ENCODE measurements at regions not wholly inside any gene's neighbourhood (a gene's known extent, or its start where the extent isn't known, plus 50 kb on each side); places are given as distances from the start of the nearest gene placed in this dataset.

- Histone ChIP-seq H3K27me3 (replicated peaks) (no peaks in the 10 kb centered on the region; the same call in 1 of the 2 replicates), H3K36me3 (no peaks in the 10 kb centered on the region), H3K4me1 (replicated peaks) (no peaks in the 10 kb centered on the region), H3K4me3 (no peak overlapping the region), H3K9me3 (replicated peaks) (no peaks in the 10 kb centered on the region), H3K27ac (no peak overlapping the region)
- no peak for DNase-seq (ENCODE audit: low read depth in 1 of 2, low spot score in 2 of 2)
These were observed 335.3 kb downstream of the BRINP2 start for GRCh38 chr1:177505905-177506590.

- no peaks in the 10 kb centered on the region for H3K4me1 ChIP-seq (replicated peaks)
- no peak for DNase-seq (ENCODE audit: low read depth in 1 of 2, low spot score in 2 of 2)
- 0 out of 2 replicates have a peak, but pooled peaks cover 3% of the 10 kb centered on the region for H3K27me3 ChIP-seq (replicated peaks)
- no peak overlapping the region for H3K27ac ChIP-seq
- no peaks in the 10 kb centered on the region for H3K36me3 ChIP-seq
- no peak overlapping the region for H3K4me3 ChIP-seq
- H3K9me3 ChIP-seq (replicated peaks): no peaks in the 10 kb centered on the region
These were observed 325.1 kb downstream of the BRINP2 start for GRCh38 chr1:177495878-177496277.

- Histone ChIP-seq H3K4me1 (replicated peaks) (no peaks in the 10 kb centered on the region), H3K36me3 (no peaks in the 10 kb centered on the region), H3K4me3 (no peak overlapping the region), H3K9me3 (replicated peaks) (no peaks in the 10 kb centered on the region), H3K27ac (no peak overlapping the region), H3K27me3 (replicated peaks) (no peaks in the 10 kb centered on the region)
- DNase-seq (ENCODE audit: low read depth in 1 of 2, low spot score in 2 of 2): no peak
These were observed 320.0 kb downstream of the BRINP2 start for GRCh38 chr1:177490786-177491185.

- H3K4me1 ChIP-seq (replicated peaks): no peaks in the 10 kb centered on the region
- no peaks in the 10 kb centered on the region for H3K36me3 ChIP-seq
- H3K27ac ChIP-seq: no peak overlapping the region
- no peaks in the 10 kb centered on the region for H3K27me3 ChIP-seq (replicated peaks)
- H3K9me3 ChIP-seq (replicated peaks): no peaks in the 10 kb centered on the region
- H3K4me3 ChIP-seq: no peak overlapping the region
- DNase-seq (ENCODE audit: low read depth in 1 of 2, low spot score in 2 of 2): no peak
These were observed 319.4 kb downstream of the BRINP2 start for GRCh38 chr1:177490036-177490639.

- H3K9me3 ChIP-seq (replicated peaks): no peaks in the 10 kb centered on the region
- no peak overlapping the region for H3K4me3 ChIP-seq
- no peaks in the 10 kb centered on the region for H3K27me3 ChIP-seq (replicated peaks)
- no peak overlapping the region for H3K27ac ChIP-seq
- no peaks in the 10 kb centered on the region for H3K4me1 ChIP-seq (replicated peaks)
- no peak for DNase-seq (ENCODE audit: low read depth in 1 of 2, low spot score in 2 of 2)
- no peaks in the 10 kb centered on the region for H3K36me3 ChIP-seq
These were observed 318.0 kb downstream of the BRINP2 start for GRCh38 chr1:177488722-177489121.

GRCh38 chr1:177487481-177487880 is 316.7 kb downstream of the BRINP2 start:
- Histone ChIP-seq H3K36me3 (no peaks in the 10 kb centered on the region), H3K4me1 (replicated peaks) (no peaks in the 10 kb centered on the region), H3K4me3 (no peak overlapping the region), H3K27me3 (replicated peaks) (no peaks in the 10 kb centered on the region; the same call in 1 of the 2 replicates), H3K27ac (no peak overlapping the region), H3K9me3 (replicated peaks) (no peaks in the 10 kb centered on the region)
- DNase-seq (ENCODE audit: low read depth in 1 of 2, low spot score in 2 of 2): no peak

- Histone ChIP-seq H3K27me3 (replicated peaks) (no peaks in the 10 kb centered on the region; the same call in 1 of the 2 replicates), H3K36me3 (no peaks in the 10 kb centered on the region), H3K4me3 (no peak overlapping the region), H3K4me1 (replicated peaks) (no peaks in the 10 kb centered on the region), H3K9me3 (replicated peaks) (no peaks in the 10 kb centered on the region), H3K27ac (no peak overlapping the region)
- DNase-seq (ENCODE audit: low read depth in 1 of 2, low spot score in 2 of 2): no peak
These were observed 310.1 kb downstream of the BRINP2 start for GRCh38 chr1:177480741-177481305.

GRCh38 chr1:177479600-177479999 is 308.8 kb downstream of the BRINP2 start:
- H3K27me3 ChIP-seq (replicated peaks): no peaks in the 10 kb centered on the region; the same call in 1 of the 2 replicates
- DNase-seq (ENCODE audit: low read depth in 1 of 2, low spot score in 2 of 2): no peak
- H3K36me3 ChIP-seq: no peaks in the 10 kb centered on the region
- H3K4me3 ChIP-seq: no peak overlapping the region
- H3K27ac ChIP-seq: no peak overlapping the region
- no peaks in the 10 kb centered on the region for H3K4me1 ChIP-seq (replicated peaks)
- H3K9me3 ChIP-seq (replicated peaks): no peaks in the 10 kb centered on the region

GRCh38 chr1:177476676-177477075 is 305.9 kb downstream of the BRINP2 start:
- Histone ChIP-seq H3K27me3 (replicated peaks) (no peaks in the 10 kb centered on the region), H3K4me3 (no peak overlapping the region), H3K9me3 (replicated peaks) (no peaks in the 10 kb centered on the region), H3K36me3 (no peaks in the 10 kb centered on the region), H3K27ac (no peak overlapping the region), H3K4me1 (replicated peaks) (no peaks in the 10 kb centered on the region)
- DNase-seq (ENCODE audit: low read depth in 1 of 2, low spot score in 2 of 2): no peak

- H3K9me3 ChIP-seq (replicated peaks): no peaks in the 10 kb centered on the region
- DNase-seq (ENCODE audit: low read depth in 1 of 2, low spot score in 2 of 2): no peak
- no peaks in the 10 kb centered on the region for H3K36me3 ChIP-seq
- H3K27me3 ChIP-seq (replicated peaks): 0 out of 2 replicates have a peak, but pooled peaks cover 2% of the 10 kb centered on the region
- H3K4me3 ChIP-seq: no peak overlapping the region
- H3K27ac ChIP-seq: no peak overlapping the region
- no peaks in the 10 kb centered on the region for H3K4me1 ChIP-seq (replicated peaks)
These were observed 301.8 kb downstream of the BRINP2 start for GRCh38 chr1:177472567-177472966.

GRCh38 chr1:177471244-177471643 is 300.5 kb downstream of the BRINP2 start:
- no peak for DNase-seq (ENCODE audit: low read depth in 1 of 2, low spot score in 2 of 2)
- Histone ChIP-seq H3K27me3 (replicated peaks) (0 out of 2 replicates have a peak, but pooled peaks cover 2% of the 10 kb centered on the region), H3K4me3 (no peak overlapping the region), H3K27ac (no peak overlapping the region), H3K36me3 (no peaks in the 10 kb centered on the region), H3K9me3 (replicated peaks) (no peaks in the 10 kb centered on the region), H3K4me1 (replicated peaks) (no peaks in the 10 kb centered on the region)

GRCh38 chr1:177469519-177469918 is 298.8 kb downstream of the BRINP2 start:
- no peak overlapping the region for H3K27ac ChIP-seq
- no peak for DNase-seq (ENCODE audit: low read depth in 1 of 2, low spot score in 2 of 2)
- H3K9me3 ChIP-seq (replicated peaks): no peaks in the 10 kb centered on the region
- no peaks in the 10 kb centered on the region for H3K4me1 ChIP-seq (replicated peaks)
- 0 out of 2 replicates have a peak, but pooled peaks cover 2% of the 10 kb centered on the region for H3K27me3 ChIP-seq (replicated peaks)
- H3K4me3 ChIP-seq: no peak overlapping the region
- no peaks in the 10 kb centered on the region for H3K36me3 ChIP-seq

GRCh38 chr1:177466286-177466685 is 295.5 kb downstream of the BRINP2 start:
- no peak for DNase-seq (ENCODE audit: low read depth in 1 of 2, low spot score in 2 of 2)
- no peaks in the 10 kb centered on the region for H3K9me3 ChIP-seq (replicated peaks)
- no peak overlapping the region for H3K27ac ChIP-seq
- H3K4me3 ChIP-seq: no peak overlapping the region
- H3K36me3 ChIP-seq: no peaks in the 10 kb centered on the region
- H3K4me1 ChIP-seq (replicated peaks): no peaks in the 10 kb centered on the region
- H3K27me3 ChIP-seq (replicated peaks): 0 out of 2 replicates have a peak, but pooled peaks cover 2% of the 10 kb centered on the region

- H3K27ac ChIP-seq: no peak overlapping the region
- no peaks in the 10 kb centered on the region for H3K36me3 ChIP-seq
- H3K4me1 ChIP-seq (replicated peaks): no peaks in the 10 kb centered on the region
- DNase-seq (ENCODE audit: low read depth in 1 of 2, low spot score in 2 of 2): no peak
- H3K27me3 ChIP-seq (replicated peaks): 0 out of 2 replicates have a peak, but pooled peaks cover 2% of the 10 kb centered on the region
- H3K4me3 ChIP-seq: no peak overlapping the region
- no peaks in the 10 kb centered on the region for H3K9me3 ChIP-seq (replicated peaks)
These were observed 293.9 kb downstream of the BRINP2 start for GRCh38 chr1:177464686-177465085.

Data from SJSA1 (cell line).